HG03520 (cell line): ENCODE measurements at regions not wholly inside any gene's neighbourhood (a gene's known extent, or its start where the extent isn't known, plus 50 kb on each side); places are given as distances from the start of the nearest gene placed in this dataset.

Experiments used
- ATAC-seq: cut with Tn5 transposase; IDR thresholded peaks from one replicate; pipeline ENCODE4 v1.9.1; 2021; ENCODE audit warnings: mild to moderate bottlenecking, moderate library complexity; ENCODE audit not compliant: unreplicated experiment

DNA sequence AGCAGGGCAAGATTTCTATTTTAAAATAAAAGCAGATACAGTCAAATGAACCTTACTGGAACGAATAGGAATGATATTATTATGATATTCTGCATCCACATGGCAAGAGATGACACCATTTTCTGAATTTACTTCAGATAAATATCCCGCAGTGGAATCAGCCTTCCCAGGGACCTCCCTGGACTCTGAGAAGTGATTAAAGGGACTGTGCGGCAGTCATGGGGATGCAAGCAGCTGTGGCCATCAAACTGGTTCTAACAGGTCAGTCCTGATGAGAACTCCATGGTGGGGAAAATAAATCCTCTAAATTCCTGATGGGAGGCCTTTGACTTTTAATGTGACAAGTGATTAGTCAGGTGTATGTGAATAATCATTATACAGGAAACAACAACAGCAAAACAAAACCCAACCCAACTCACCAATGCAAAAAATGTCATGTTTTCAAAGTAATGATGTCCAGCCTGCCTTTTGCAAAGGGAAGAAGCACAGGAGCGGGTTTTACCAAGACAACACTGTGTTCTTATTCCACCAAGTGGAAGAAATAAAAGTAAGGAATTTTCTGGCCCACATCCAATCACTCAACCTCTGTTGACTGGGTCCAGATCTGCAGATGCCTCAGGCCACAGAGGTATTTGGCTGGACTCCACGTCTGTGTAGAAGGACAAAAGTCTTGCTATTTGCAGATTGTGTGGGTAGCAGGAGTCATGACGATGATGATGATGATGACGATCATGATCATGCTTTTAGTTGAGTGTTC lies 61.9 kb upstream of the CITED2 start:
- ATAC-seq, result no peak

- no peak for ATAC-seq
Observed at GRCh38 chr6:139433631-139434419, 59.4 kb upstream of the CITED2 start.

DNA sequence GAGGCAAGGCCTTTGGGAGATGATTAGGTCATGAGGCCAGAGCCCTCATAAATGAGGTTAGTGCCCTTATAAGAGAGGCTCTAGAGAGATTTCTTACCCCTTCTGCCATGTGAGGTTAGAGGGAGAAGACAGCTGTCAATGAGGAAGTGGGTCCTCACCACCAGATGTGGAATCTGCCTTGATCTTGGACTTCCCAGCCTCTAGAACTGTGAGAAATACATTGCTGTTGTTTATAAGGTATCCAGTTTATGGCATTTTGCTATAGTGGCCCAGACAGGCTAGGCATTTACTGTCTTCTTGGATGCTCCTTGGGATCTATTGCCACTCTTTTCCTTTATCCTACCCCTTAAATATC lies 57.1 kb upstream of the CITED2 start:
- ATAC-seq, result no peak

DNA sequence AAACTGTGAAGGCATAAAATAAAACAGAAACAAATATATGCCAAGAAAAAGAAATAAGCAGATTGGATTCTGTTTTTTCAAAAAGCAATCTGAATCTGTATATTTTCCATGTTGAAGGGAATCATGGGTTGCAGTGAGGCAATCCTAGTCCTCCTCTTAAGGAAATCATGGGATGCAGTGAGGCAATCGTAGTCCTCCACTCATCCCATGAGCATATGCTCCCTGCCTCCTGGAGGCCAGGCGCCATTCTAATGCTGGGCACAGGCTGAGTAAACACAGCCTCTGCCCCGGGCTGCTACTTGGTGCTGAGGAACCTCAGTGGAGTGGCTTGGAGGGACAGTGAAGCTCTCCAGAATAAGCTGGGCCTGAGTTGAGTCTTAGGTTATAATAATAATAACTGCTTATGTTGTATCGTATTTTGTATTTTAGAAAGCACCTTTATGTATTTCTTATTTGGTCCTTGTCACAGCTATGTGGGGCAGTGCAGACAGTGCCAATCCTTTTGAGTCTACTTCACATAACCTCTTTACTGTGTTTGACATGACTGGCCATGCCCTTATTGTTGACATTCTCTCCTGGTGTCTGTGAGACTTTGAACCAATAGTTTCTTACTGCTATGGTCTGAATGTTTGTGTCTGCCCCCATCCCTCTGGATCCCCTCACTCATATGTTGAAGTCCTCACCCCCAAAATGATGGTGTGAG lies 56.6 kb upstream of the CITED2 start:
- ATAC-seq, result no peak

- no peak for ATAC-seq
Observed at GRCh38 chr6:139429580-139430145, 55.2 kb upstream of the CITED2 start.

DNA sequence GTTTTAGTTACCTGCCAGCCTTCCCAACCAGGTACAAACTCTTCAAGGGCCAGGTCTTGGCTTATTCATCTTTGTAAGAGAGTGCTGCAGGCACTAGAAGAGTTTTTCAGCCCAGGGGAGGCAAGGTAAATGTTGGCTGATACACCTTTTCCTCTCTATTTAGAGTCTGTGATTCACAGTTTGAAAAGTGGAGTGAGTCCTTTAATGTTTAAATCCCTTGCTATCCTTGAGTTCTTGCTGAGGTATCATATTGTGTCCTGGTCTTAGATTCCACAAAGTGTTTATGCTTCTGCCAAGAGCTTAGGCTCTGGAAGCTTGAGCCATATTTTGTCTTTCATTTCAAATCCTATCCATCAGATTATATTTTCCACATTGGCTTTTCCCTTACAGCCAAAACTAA lies 52.8 kb upstream of the CITED2 start:
- ATAC-seq, result no peak

DNA sequence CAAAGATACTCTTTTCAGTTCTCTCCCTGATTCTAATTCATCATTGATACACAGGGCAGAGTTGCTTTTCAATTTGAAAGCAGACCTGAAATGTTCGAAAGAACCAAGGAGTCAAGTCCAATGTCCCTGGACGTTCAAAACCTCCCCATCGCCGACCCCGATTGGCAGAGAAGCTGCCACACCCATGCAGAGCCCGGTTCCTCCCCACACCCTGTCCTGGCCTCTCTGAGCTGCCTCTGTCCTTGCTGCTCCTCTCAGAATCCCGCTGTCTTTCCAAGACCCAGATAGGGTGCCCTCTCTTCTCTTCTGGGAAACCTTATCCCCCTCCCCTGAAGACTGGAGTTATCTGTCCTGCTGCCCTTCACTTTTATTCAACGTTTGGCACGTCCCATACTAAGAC lies 52.3 kb upstream of the CITED2 start:
- no peak for ATAC-seq

GRCh38 chr6:139425780-139426179 lies 51.3 kb upstream of the CITED2 start:
- no peak for ATAC-seq

DNA sequence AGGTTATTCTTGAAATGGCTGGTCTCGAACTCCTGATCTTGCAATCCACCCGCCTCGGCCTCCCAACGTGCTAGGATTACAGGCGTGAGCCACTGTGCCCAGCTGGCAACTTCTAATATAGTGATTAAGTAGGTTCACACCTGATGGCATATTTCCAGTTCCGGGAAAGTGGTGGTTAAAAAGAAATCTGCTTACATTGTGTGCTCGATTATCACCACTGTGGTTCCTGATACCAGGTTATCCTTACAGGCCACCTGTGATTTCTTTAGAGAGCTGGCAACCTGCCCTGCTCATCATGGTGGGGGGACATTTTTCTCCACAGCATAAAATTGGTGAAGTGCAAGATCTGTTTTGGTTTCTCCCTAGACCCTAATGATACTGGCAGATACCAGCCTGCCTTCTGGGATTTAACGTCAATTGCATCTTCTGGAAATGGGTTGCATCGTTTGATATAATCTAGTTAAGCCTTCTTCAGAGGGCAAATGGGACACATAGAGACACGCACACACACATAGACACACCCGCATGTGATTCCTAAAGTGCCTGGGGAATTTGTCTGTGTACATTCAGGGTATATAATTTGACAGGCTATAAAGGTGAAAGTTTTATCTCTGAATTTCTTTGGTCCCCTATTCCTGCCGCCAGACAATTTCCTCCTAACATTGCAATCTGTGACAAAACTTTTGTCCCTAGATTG lies 49.7 kb upstream of the CITED2 start:
- ATAC-seq, result no peak
